ENCODE measurements at regions not wholly inside any gene's neighbourhood (a gene's known extent, or its start where the extent isn't known, plus 50 kb on each side); places are given as distances from the start of the nearest gene placed in this dataset.

DNA sequence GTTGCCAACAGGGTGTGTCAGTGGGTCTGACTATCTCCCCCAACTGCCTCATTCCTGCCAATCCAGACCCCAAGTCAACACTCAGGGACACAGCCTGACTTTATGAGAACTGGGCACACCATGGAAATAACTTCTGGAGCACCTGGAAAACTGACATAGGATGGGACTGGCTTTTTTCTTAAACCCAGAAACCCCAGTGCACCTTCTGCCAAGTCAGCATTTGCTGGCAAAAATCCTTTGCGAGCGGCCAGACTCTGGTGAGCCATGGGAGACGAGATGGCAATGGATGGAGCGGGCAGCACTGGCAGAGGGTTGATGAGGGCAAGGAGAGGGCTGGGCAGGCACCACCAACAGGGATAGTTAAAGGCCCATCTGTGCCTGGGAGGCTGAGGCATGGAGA, 114.4 kb upstream of the OSMR start:
- TF ChIP-seq, protein P1, sequence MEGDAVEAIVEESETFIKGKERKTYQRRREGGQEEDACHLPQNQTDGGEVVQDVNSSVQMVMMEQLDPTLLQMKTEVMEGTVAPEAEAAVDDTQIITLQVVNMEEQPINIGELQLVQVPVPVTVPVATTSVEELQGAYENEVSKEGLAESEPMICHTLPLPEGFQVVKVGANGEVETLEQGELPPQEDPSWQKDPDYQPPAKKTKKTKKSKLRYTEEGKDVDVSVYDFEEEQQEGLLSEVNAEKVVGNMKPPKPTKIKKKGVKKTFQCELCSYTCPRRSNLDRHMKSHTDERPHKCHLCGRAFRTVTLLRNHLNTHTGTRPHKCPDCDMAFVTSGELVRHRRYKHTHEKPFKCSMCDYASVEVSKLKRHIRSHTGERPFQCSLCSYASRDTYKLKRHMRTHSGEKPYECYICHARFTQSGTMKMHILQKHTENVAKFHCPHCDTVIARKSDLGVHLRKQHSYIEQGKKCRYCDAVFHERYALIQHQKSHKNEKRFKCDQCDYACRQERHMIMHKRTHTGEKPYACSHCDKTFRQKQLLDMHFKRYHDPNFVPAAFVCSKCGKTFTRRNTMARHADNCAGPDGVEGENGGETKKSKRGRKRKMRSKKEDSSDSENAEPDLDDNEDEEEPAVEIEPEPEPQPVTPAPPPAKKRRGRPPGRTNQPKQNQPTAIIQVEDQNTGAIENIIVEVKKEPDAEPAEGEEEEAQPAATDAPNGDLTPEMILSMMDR (IDR thresholded peaks at IDR 0.05) = no peak
- no peak for TF ChIP-seq POLR2A (IDR thresholded peaks at IDR 0.05; ENCODE audit: low read depth)

Measured in esophagus muscularis mucosa (tissue), 3 donors.